Activated CD8-positive, alpha-beta memory T cell treated with anti-CD3 and anti-CD28 coated beads, Interleukin-2, amount 50 U/mL, for 1 hour (primary cell): ENCODE measurements at regions not wholly inside any gene's neighbourhood (a gene's known extent, or its start where the extent isn't known, plus 50 kb on each side); places are given as distances from the start of the nearest gene placed in this dataset.
"Not testable (repeated sequence)": the region's sequence is repeated elsewhere in the genome, so short reads cannot be mapped to it uniquely, and the experiment has no call there.

Experiments
- DNase-seq: peaks from one replicate; pipeline ENCODE4 v3.0.0-alpha.2; 2020; ENCODE audit errors: extremely low read depth

DNA sequence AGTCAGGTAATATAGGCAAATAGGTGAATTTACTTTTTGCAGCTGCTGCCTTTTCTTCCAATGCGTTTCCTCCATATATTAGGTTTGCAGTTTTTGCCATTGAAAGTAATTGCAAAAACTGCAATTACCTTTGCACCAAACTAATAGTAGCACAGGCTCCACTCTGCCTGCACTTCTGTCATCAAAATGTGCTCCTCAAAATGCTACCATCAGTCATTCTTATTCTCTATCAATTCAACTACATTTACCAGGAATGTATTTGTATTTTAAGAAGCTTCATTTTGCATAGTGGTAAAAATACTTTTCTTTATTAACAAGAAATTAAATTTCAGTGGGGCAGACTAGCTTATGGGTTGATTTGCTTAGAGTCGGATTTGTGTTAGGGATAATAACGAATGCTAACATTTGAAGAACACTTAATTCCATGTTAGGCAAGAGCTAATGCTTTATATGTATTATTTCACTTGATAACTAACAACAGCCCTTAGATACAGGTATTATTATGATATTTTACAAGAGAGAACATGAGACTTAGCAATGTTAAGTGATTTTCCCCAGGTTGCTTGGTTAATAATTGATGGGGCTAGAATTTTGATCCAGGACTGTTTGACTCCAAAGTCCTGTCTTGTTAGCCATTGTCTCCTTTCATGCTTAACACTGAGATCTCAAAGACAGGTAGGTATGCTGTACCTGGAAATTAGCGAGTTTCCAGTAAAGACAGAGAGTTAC lies 300.4 kb downstream of the MAN2A1 start:
- DNase-seq, result no peak

DNA sequence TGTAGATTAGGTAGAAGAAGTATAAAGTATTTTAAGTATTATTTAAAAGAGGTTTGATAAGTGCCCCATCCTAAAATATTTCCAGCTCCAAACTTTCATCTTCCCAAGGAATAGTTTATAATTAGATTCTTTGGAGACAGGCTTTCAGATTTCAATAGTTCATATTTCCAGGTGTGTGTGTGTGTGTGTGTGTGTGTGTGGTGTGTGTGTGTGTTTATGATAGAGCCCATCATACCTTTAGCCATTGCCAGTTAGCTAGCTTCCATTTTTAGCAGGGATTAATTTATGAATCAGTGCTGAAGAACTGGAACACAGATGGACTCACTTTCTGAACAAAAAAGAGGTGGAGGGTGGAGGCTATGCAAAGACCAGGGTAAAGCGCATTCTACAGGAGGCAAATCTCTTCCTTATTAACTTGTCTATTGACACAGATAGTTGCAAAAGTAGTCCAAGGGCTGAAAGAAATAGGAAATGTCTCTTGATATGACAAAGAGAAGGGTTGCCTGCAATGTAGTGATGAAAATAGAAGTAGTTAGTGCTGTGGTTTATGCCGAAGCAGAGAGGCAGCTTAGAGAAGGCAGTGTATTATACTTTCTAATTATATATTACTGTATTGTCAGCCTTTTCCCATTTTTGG lies 301.1 kb downstream of the MAN2A1 start:
- no peak for DNase-seq

GRCh38 chr5:109992264-109992915 lies 302.7 kb downstream of the MAN2A1 start:
- DNase-seq, result no peak

GRCh38 chr5:109994135-109994534 lies 304.4 kb downstream of the MAN2A1 start:
- no peak for DNase-seq

DNA sequence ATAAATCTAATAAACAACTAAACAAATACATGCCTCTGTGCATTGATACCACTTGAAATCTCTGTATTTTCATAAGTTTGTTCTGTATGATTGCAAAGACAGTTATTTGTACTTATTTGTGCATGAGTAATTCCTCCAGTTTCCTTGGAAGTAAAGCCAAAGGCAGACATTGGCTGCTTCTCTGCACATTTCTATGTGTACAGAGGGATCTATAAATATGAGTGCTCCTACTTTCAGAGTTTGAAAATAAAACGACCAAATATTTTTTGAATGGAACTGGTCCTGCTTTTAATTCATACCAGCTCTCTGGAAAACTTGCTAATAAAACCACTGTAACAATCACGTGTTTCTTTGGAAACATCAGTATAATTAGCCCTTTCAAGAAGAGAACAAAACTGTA lies 306.5 kb downstream of the MAN2A1 start:
- DNase-seq, result no peak

DNA sequence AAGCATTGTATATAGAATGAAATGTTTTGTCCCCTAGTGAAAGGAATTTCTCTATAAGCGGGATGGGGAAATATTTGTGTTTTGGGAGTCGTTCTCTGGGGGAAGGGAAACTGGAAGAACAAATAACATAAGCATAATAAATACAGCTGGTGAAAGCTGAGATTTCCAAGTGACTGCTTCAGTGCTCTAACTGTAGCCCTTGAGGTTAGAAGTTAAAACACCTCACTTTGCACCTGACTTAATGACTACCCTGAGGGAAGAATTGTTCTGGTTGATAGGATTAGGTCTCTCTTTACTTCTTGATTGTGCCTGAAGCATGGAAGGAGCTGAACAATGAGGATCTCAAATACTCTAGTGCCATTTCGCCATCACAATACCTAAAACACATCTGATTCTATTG lies 307.4 kb downstream of the MAN2A1 start:
- DNase-seq, result no peak

GRCh38 chr5:109998208-109998607 lies 308.5 kb downstream of the MAN2A1 start:
- DNase-seq, result no peak

GRCh38 chr5:109998726-109999125 lies 309.0 kb downstream of the MAN2A1 start:
- DNase-seq, result no peak

DNA sequence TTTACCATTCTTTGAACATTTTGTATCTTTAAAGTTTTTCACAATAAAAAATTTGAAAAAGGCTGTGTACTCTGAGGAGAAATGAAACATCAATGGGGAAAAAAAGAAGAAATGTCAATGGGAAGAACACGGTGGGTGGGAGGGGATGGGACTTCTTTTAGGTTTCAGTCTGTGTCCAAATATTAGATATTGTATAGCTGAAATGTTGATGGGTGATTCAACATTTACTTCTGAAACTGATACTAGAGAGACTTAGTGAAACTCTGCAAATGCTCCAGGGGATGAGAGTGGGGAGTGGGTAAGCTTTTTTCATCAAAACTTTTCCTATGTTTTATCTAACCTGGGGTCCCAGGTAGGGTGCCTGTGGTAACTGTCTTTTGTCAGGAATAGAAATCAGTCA lies 311.9 kb downstream of the MAN2A1 start:
- no peak for DNase-seq

- no peak for DNase-seq
Measured at GRCh38 chr5:110002652-110003051, 312.9 kb downstream of the MAN2A1 start.

DNA sequence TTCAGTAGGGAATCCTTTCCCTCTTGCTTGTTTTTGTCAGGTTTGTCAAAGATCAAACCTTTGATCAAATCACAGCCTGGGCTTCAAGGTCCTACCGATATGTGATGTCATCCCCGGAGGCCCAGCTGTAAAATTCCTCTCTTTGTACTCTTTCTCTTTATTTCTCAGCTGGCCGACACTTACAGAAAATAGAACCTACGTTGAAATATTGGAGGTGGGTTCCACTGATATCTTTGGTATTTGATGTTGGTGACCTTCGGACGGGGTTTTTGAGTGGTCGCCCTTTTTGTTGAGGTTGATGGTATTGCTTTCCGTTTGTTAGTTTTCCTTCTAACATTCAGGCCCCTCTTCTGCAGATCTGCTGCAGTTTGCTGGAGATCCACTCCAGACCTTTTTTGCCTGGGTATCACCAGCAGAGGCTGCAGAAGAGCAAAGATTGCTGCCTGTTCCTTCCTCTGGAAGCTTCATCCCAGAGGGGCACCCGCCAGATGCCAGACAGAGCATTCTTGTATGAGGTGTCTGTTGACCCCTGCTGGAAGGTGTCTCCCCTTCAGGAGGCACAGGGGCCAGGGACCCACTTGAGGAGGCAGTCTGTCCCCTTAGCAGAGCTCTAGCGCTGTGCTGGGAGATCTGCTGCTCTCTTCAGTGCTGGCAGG lies 316.3 kb downstream of the MAN2A1 start:
- DNase-seq, result not testable (repeated sequence)

GRCh38 chr5:110007101-110007500 lies 317.4 kb downstream of the MAN2A1 start:
- no peak for DNase-seq

GRCh38 chr5:110008131-110008530 lies 318.4 kb downstream of the MAN2A1 start:
- DNase-seq, result no peak

- DNase-seq, result no peak
Measured at GRCh38 chr5:110012145-110012544, 322.4 kb downstream of the MAN2A1 start.

GRCh38 chr5:110013017-110013416 lies 323.3 kb downstream of the MAN2A1 start:
- no peak for DNase-seq

- DNase-seq, result no peak
Measured at GRCh38 chr5:110017854-110018253, 328.1 kb downstream of the MAN2A1 start.

DNA sequence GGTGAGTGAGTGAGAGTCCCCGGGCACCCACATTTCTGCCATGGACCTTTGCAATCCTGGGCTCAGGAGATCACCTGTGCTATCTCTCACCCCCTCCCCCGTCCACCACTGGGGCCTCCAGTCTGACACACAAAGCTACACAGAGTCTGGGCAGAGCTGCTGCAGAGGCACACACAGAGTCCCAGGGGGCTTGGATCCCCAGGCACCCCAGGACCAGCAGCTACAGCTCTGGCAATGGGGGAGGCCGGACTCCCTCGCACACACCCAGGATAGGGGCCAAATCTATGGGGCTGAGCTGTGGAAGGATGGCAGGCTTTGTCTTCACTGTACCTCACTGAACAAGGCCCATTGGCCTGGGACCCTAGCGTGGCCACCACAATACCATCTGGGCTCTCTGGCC lies 328.8 kb downstream of the MAN2A1 start:
- no peak for DNase-seq

GRCh38 chr5:110019119-110019518 lies 329.4 kb downstream of the MAN2A1 start:
- DNase-seq, result no peak

DNA sequence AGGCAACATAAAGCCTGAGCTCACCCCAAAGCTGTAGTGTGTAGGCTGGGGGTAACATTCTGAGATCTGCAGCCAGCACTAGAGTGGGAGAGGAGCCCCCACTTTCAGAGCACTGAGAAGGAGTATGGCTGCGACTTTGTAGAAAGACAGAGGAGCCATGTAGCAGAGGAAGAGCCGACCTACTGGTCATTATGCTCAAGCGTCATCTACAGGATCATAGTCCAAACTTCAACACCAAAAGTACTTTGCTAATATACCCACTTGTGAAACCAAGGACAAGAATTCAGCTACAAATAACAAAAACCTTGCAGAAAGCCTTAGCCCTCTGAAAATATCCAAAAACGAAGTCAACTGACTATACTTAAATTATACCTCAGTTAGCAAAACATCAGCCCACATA lies 330.1 kb downstream of the MAN2A1 start:
- no peak for DNase-seq

GRCh38 chr5:110021251-110021650 lies 331.5 kb downstream of the MAN2A1 start:
- no peak for DNase-seq

- no peak for DNase-seq
Measured at GRCh38 chr5:110025160-110025559, 335.4 kb downstream of the MAN2A1 start.

- no peak for DNase-seq
Measured at GRCh38 chr5:110027527-110028322, 338.0 kb downstream of the MAN2A1 start.
